ENCODE measurements at regions not wholly inside any gene's neighbourhood (a gene's known extent, or its start where the extent isn't known, plus 50 kb on each side); places are given as distances from the start of the nearest gene placed in this dataset.

GRCh38 chr7:51666751-51667150, 350.1 kb upstream of the COBL start:
- DNase-seq (ENCODE audit: low spot score) = no peak

- DNase-seq (ENCODE audit: low spot score) = no peak
Observed at GRCh38 chr7:51666266-51666665, 349.7 kb upstream of the COBL start.

- DNase-seq (ENCODE audit: low spot score) = no peak
Observed at GRCh38 chr7:51665045-51665780, 348.6 kb upstream of the COBL start.

- no peak for DNase-seq (ENCODE audit: low spot score)
Observed at GRCh38 chr7:51660516-51660915, 343.9 kb upstream of the COBL start.

- no peak for DNase-seq (ENCODE audit: low spot score)
Observed at GRCh38 chr7:51658684-51659083, 342.1 kb upstream of the COBL start.

- DNase-seq (ENCODE audit: low spot score) = peak; percentile 52
Observed at GRCh38 chr7:51647931-51648351, 331.3 kb upstream of the COBL start.

GRCh38 chr7:51647486-51647885, 330.9 kb upstream of the COBL start:
- DNase-seq (ENCODE audit: low spot score) = no peak

- no peak for DNase-seq (ENCODE audit: low spot score)
Observed at GRCh38 chr7:51645702-51646298, 329.2 kb upstream of the COBL start.

- DNase-seq (ENCODE audit: low spot score) = no peak
Observed at GRCh38 chr7:51645255-51645654, 328.6 kb upstream of the COBL start.

GRCh38 chr7:51644216-51644615, 327.6 kb upstream of the COBL start:
- DNase-seq (ENCODE audit: low spot score) = no peak

GRCh38 chr7:51640841-51641240, 324.2 kb upstream of the COBL start:
- no peak for DNase-seq (ENCODE audit: low spot score)

GRCh38 chr7:51639661-51640334, 323.2 kb upstream of the COBL start:
- peak; percentile 36 for DNase-seq (ENCODE audit: low spot score)

GRCh38 chr7:51636503-51636902, 319.9 kb upstream of the COBL start:
- DNase-seq (ENCODE audit: low spot score) = no peak

GRCh38 chr7:51635775-51636174, 319.2 kb upstream of the COBL start:
- no peak for DNase-seq (ENCODE audit: low spot score)

GRCh38 chr7:51634538-51634937, 317.9 kb upstream of the COBL start:
- DNase-seq (ENCODE audit: low spot score) = no peak

GRCh38 chr7:51634025-51634424, 317.4 kb upstream of the COBL start:
- no peak for DNase-seq (ENCODE audit: low spot score)

GRCh38 chr7:51633596-51633995, 317.0 kb upstream of the COBL start:
- DNase-seq (ENCODE audit: low spot score) = no peak

- DNase-seq (ENCODE audit: low spot score) = no peak
Observed at GRCh38 chr7:51633006-51633405, 316.4 kb upstream of the COBL start.

GRCh38 chr7:51630933-51631332, 314.3 kb upstream of the COBL start:
- DNase-seq (ENCODE audit: low spot score) = no peak

- DNase-seq (ENCODE audit: low spot score) = no peak
Observed at GRCh38 chr7:51629206-51629605, 312.6 kb upstream of the COBL start.

- no peak for DNase-seq (ENCODE audit: low spot score)
Observed at GRCh38 chr7:51621956-51622355, 305.3 kb upstream of the COBL start.

GRCh38 chr7:51620706-51621105, 304.1 kb upstream of the COBL start:
- no peak for DNase-seq (ENCODE audit: low spot score)

GRCh38 chr7:51619880-51620279, 303.3 kb upstream of the COBL start:
- DNase-seq (ENCODE audit: low spot score) = no peak
